ENCODE measurements at regions not wholly inside any gene's neighbourhood (a gene's known extent, or its start where the extent isn't known, plus 50 kb on each side); places are given as distances from the start of the nearest gene placed in this dataset.

- no peak overlapping the region for H2BK5ac ChIP-seq (ENCODE audit: low read depth, low read length)
- no peak overlapping the region for H2AK5ac ChIP-seq (ENCODE audit: low read depth, low read length)
- H3K27ac ChIP-seq (ENCODE audit: low read depth, low read length) = no peak overlapping the region
- H3K79me1 ChIP-seq (ENCODE audit: low read depth, low read length) = no peaks in the 10 kb centered on the region
- no peak overlapping the region for H3K56ac ChIP-seq (replicated peaks; ENCODE audit: insufficient read length, low read depth, low read length)
- no peak overlapping the region for H3K4me2 ChIP-seq (ENCODE audit: insufficient read depth in 1 of 2, low read depth in 2 of 2, low read length in 2 of 2)
- no peaks in the 10 kb centered on the region for H3K9me3 ChIP-seq (ENCODE audit: insufficient read depth in 2 of 2, low read depth in 1 of 2, low read length in 1 of 2)
- H3K14ac ChIP-seq (ENCODE audit: insufficient read length) = no peak overlapping the region
- H3K27me3 ChIP-seq (replicated peaks in 1 of 4; ENCODE audit: control insufficient read depth in 3 of 4, extremely low read depth in 1 of 4, insufficient read depth in 3 of 4, low read length in 3 of 4) = no peaks in the 10 kb centered on the region
- no peaks in the 10 kb centered on the region for H4K20me1 ChIP-seq (replicated peaks in 1 of 2; ENCODE audit: control insufficient read depth in 1 of 2, insufficient read depth in 2 of 2, low read length in 2 of 2)
- FAIRE-seq (no peak), DNase-seq (ENCODE audit: low read depth in 1 of 2, low spot score in 2 of 2) (no peak)
- no peak overlapping the region for H2AFZ ChIP-seq (ENCODE audit: low read length)
- no peak overlapping the region for H2BK20ac ChIP-seq (ENCODE audit: low read length)
- H2BK15ac ChIP-seq (ENCODE audit: low read length) = no peak overlapping the region
- H3K79me2 ChIP-seq (ENCODE audit: control insufficient read depth in 1 of 2, insufficient read depth in 2 of 2, low read length in 2 of 2) = no peaks in the 10 kb centered on the region
- no peak overlapping the region for H2BK120ac ChIP-seq (replicated peaks; ENCODE audit: low read depth, low read length)
- H3K23ac ChIP-seq (ENCODE audit: insufficient read length) = no peak overlapping the region
- H2BK12ac ChIP-seq (ENCODE audit: low read depth, low read length) = no peak overlapping the region
- H3K23me2 ChIP-seq (ENCODE audit: low read depth, low read length) = no peaks in the 10 kb centered on the region
- H3K4me3 ChIP-seq (ENCODE audit: extremely low read depth in 1 of 4, insufficient read depth in 2 of 4, low read depth in 3 of 4, low read length in 4 of 4) = no peak overlapping the region
- POLR2A ChIA-PET (ENCODE audit: partially characterized antibody) = no interaction called here
- no peak overlapping the region for H4K8ac ChIP-seq (ENCODE audit: extremely low read depth, insufficient read depth, low read length)
- H3K36me3 ChIP-seq (ENCODE audit: control insufficient read depth in 2 of 4, insufficient read depth in 4 of 4, low read length in 3 of 4) = no peaks in the 10 kb centered on the region
- no peaks in the 10 kb centered on the region for H3K4me1 ChIP-seq (replicated peaks in 1 of 4; ENCODE audit: control insufficient read depth in 3 of 4, insufficient read depth in 4 of 4, low read length in 3 of 4)
- no peak overlapping the region for H4K5ac ChIP-seq (ENCODE audit: insufficient read length, low read depth, low read length)
- CTCF ChIA-PET (ENCODE audit: partially characterized antibody) = interaction anchor here (1.1 to 1.3 kb wide), 2 partner anchors 18 to 889 kb away, joined by 3 read pairs; no protein-coding TSS in a partner anchor
- H4K91ac ChIP-seq (replicated peaks; ENCODE audit: insufficient read length, low read length) = no peak overlapping the region
- WGBS, 2 experiments (ENCODE audit: extremely low coverage in 1 of 2, insufficient coverage in 1 of 2, insufficient read length in 1 of 2, insufficient replicate concordance in 2 of 2, low coverage in 1 of 2, low lambda C conversion rate in 2 of 2, missing lambda C conversion rate in 1 of 2) = 92% methylated on average over 9 of the region's 9 CpGs; no CpG with 5 or more reads in 1 of the 2 experiments
- H3K4ac ChIP-seq (replicated peaks; ENCODE audit: insufficient read length, low read depth, low read length) = no peak overlapping the region
- H3K9ac ChIP-seq (replicated peaks in 1 of 4; ENCODE audit: extremely low read depth in 1 of 4, low read depth in 3 of 4, low read length in 3 of 4) = no peak overlapping the region
- no peak overlapping the region for H3K18ac ChIP-seq (ENCODE audit: extremely low read depth, low read length)
- TF ChIP-seq SP4 (IDR thresholded peaks at IDR 0.05; ENCODE audit: low read length) = no peak
- TF ChIP-seq TAF1 (IDR thresholded peaks at IDR 0.05; ENCODE audit: low read depth, low read length) = no peak
- no peak for TF ChIP-seq ASH2L (IDR thresholded peaks at IDR 0.05; ENCODE audit: low read length)
- no peak for TF ChIP-seq TEAD4 (IDR thresholded peaks at IDR 0.05; ENCODE audit: low read depth, low read length)
- TF ChIP-seq HDAC2 (IDR thresholded peaks at IDR 0.05; ENCODE audit: borderline replicate concordance in 1 of 2, low read depth in 2 of 2, low read length in 2 of 2) = no peak
Observed at GRCh38 chr5:3268760-3269330, 326.8 kb upstream of the IRX1 start.
